ENCODE measurements at regions not wholly inside any gene's neighbourhood (a gene's known extent, or its start where the extent isn't known, plus 50 kb on each side); places are given as distances from the start of the nearest gene placed in this dataset.

DNA sequence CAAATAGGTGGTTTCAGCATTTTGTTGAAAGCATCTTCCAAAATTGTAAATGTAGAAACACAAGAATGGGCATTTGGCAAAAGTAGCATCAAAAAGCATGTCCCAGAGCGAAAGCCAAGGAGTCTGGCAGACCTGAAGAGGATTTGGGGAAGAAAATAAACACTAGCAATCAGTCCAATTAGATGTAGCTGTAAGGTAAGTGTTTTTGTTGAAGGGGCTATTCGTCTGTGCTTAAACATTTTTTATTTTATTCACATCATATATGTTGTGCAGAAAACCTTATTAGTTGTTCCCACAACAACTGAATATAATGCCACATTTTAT, 954.1 kb upstream of the COX7C start:
- TF ChIP-seq, protein P1, sequence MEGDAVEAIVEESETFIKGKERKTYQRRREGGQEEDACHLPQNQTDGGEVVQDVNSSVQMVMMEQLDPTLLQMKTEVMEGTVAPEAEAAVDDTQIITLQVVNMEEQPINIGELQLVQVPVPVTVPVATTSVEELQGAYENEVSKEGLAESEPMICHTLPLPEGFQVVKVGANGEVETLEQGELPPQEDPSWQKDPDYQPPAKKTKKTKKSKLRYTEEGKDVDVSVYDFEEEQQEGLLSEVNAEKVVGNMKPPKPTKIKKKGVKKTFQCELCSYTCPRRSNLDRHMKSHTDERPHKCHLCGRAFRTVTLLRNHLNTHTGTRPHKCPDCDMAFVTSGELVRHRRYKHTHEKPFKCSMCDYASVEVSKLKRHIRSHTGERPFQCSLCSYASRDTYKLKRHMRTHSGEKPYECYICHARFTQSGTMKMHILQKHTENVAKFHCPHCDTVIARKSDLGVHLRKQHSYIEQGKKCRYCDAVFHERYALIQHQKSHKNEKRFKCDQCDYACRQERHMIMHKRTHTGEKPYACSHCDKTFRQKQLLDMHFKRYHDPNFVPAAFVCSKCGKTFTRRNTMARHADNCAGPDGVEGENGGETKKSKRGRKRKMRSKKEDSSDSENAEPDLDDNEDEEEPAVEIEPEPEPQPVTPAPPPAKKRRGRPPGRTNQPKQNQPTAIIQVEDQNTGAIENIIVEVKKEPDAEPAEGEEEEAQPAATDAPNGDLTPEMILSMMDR (IDR thresholded peaks at IDR 0.05; ENCODE audit: borderline replicate concordance, control extremely low read depth, extremely low read depth, insufficient read depth, missing control alignments): no peak
- in situ Hi-C loops (cut with MboI; ENCODE audit: low sequenced_read_pairs, unreplicated experiment): no loop called here
- no peak for DNase-seq (ENCODE audit: low spot score)

DNA sequence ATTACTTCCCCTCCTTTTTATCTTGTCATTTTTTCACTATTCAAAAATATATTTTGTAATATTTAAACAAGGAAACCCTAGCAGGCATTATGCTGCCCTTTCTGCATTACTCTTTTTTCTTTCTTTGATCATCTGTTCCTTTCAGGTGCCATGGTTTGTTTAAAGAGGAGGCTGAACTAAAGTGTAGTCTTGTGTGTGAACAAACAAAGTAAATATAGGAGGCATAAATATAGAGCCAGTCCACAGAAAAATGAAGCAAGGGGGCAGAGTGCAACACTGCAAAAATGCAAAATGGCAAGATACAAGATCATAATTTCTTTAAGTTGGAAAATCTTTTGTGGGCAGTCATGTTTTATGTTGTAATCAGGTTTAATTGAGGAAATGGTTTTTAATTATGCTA, 947.3 kb upstream of the COX7C start:
- in situ Hi-C loops (cut with MboI; ENCODE audit: low sequenced_read_pairs, unreplicated experiment): no loop called here
- TF ChIP-seq, protein P1 (IDR thresholded peaks at IDR 0.05; ENCODE audit: borderline replicate concordance, control extremely low read depth, extremely low read depth, insufficient read depth, missing control alignments): no peak
- no peak for DNase-seq (ENCODE audit: low spot score)

DNA sequence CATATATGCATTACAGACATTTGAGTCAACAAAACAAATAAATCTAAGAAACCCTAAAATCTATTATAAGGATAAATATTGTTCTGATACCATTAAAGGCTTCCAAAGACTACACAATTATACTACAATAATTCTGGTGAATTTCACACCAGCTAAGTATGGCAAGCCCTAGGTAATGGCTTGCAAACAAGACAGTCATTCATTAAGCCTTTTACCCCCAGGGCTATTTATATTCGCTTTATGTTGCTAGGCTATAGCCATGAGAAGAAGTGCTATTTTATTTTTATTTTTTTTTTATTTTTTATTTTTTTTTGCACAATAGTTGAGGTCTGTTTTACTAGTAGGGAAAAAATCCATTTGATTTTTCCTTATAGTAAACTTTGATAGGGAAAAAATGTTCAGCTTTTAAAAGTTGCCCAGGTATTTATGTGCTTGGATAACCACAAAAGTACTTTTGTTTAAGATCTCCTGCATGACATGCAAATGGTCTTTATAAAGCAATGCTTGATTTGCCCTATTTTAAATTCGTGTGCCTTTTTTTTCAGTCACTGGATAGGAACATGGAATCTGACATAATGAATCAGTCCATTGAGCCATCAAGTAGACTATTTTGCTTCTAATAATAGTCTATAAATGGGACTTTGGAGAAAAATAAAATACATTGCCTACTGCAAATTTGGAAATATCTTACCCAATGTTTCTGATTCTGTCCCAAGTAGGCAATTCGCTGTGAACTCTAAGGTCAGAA, 946.3 kb upstream of the COX7C start:
- no peak for DNase-seq (ENCODE audit: low spot score)
- TF ChIP-seq, protein P1 (IDR thresholded peaks at IDR 0.05; ENCODE audit: borderline replicate concordance, control extremely low read depth, extremely low read depth, insufficient read depth, missing control alignments): no peak
- in situ Hi-C loops (cut with MboI; ENCODE audit: low sequenced_read_pairs, unreplicated experiment): no loop called here

DNA sequence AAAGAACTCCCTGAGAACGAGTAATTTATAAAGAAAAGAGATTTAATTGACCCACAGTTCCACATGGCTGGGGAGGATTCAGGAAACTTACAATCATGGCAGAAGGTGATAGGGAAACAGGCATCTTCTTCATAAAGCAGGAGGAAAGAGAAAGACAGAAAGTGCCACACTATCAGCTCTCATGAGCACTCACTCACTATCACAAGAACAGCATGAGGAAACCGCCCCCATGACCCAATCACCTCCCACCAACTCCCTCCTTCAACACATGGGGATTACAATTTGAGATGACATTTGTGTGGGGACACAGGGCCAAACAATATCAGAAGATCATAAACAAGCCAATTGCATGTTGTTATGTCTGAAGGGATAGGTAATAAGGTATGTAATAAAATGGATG, 935.9 kb upstream of the COX7C start:
- TF ChIP-seq, protein P1 (IDR thresholded peaks at IDR 0.05; ENCODE audit: borderline replicate concordance, control extremely low read depth, extremely low read depth, insufficient read depth, missing control alignments): no peak
- in situ Hi-C loops (cut with MboI; ENCODE audit: low sequenced_read_pairs, unreplicated experiment): no loop called here
- DNase-seq (ENCODE audit: low spot score): no peak

DNA sequence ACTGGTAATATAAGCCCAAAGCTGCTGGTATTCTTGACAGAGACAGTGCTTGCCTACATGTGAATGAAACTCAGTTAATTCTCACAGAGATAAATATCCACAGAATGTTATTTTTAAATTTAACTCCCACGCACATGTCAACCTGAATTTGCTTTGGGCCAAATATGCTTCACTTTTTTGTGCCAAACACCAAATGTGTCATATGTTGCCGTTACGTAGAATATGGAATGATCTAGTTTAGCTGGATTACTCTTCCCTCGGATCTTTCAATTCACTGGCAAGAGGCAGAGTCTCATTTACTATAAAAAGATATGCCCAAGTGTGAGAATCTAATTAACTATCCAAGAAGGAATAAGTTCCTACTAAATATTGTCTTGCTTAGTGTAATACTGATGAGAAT, 933.4 kb upstream of the COX7C start:
- DNase-seq (ENCODE audit: low spot score): no peak
- TF ChIP-seq, protein P1 (IDR thresholded peaks at IDR 0.05; ENCODE audit: borderline replicate concordance, control extremely low read depth, extremely low read depth, insufficient read depth, missing control alignments): no peak
- in situ Hi-C loops (cut with MboI; ENCODE audit: low sequenced_read_pairs, unreplicated experiment): no loop called here

DNA sequence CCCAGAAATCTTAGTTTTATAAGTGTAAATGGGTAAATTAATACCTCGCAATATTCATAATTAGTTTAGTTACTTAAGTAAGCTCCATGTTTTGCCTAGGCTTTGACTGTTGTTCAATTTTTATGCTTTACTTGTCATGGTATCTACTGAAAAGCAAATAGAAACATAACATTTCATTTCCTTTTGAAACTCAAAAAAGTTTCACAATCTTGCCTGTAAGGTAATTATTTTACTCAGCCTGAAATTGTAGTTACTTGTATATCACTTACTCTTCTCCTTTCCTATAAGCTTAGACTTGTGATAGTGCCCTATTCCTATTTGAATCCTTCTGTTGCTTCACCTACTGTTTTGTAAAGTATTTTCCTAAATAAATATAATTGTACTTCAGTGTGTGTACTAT, 914.4 kb upstream of the COX7C start:
- in situ Hi-C loops (cut with MboI; ENCODE audit: low sequenced_read_pairs, unreplicated experiment): no loop called here
- TF ChIP-seq, protein P1 (IDR thresholded peaks at IDR 0.05; ENCODE audit: borderline replicate concordance, control extremely low read depth, extremely low read depth, insufficient read depth, missing control alignments): no peak
- DNase-seq (ENCODE audit: low spot score): no peak
